ENCODE measurements at regions not wholly inside any gene's neighbourhood (a gene's known extent, or its start where the extent isn't known, plus 50 kb on each side); places are given as distances from the start of the nearest gene placed in this dataset.

- 43 to 100% methylated on average over 1 of the region's 1 CpG for WGBS, 2 donors (ENCODE audit: low coverage in 1 of 2)
- Histone ChIP-seq H3K4me1 (no peaks in the 10 kb centered on the region), H3K27me3 (no peaks in the 10 kb centered on the region), H3K36me3 (no peaks in the 10 kb centered on the region), H3K27ac (no peak overlapping the region), H3K9me3 (peaks cover 0 to 15% (median 4%) of the 10 kb centered on the region in 3 donors), H3K4me3 (no peak overlapping the region)
- no peak for ATAC-seq
- TF ChIP-seq POLR2A (IDR thresholded peaks at IDR 0.05) (no peak), EP300 (IDR thresholded peaks at IDR 0.05) (no peak), CTCF (IDR thresholded peaks at IDR 0.05) (no peak), POLR2AphosphoS5 (IDR thresholded peaks at IDR 0.05) (no peak)
Observed at GRCh38 chr10:33396938-33397337, 62.5 kb upstream of the NRP1 start.

GRCh38 chr10:33396279-33396678 is 61.8 kb upstream of the NRP1 start:
- no peaks in the 10 kb centered on the region for H3K27me3 ChIP-seq
- no peaks in the 10 kb centered on the region for H3K36me3 ChIP-seq
- H3K27ac ChIP-seq = no peak overlapping the region
- WGBS, 2 donors (ENCODE audit: low coverage in 1 of 2) = 84 to 95% methylated on average over 2 to 3 of the region's 3 CpGs
- peaks cover 0 to 15% (median 4%) of the 10 kb centered on the region in 3 donors for H3K9me3 ChIP-seq
- H3K4me3 ChIP-seq = no peak overlapping the region
- TF ChIP-seq POLR2AphosphoS5 (IDR thresholded peaks at IDR 0.05) = no peak
- TF ChIP-seq EP300 (IDR thresholded peaks at IDR 0.05) = no peak
- TF ChIP-seq POLR2A (IDR thresholded peaks at IDR 0.05) = no peak
- no peak for TF ChIP-seq CTCF (IDR thresholded peaks at IDR 0.05)
- H3K4me1 ChIP-seq = no peaks in the 10 kb centered on the region
- ATAC-seq = no peak

GRCh38 chr10:33395201-33395600 is 60.7 kb upstream of the NRP1 start:
- TF ChIP-seq EP300 (IDR thresholded peaks at IDR 0.05) (no peak), POLR2A (IDR thresholded peaks at IDR 0.05) (no peak), POLR2AphosphoS5 (IDR thresholded peaks at IDR 0.05) (no peak), CTCF (IDR thresholded peaks at IDR 0.05) (no peak)
- no peaks in the 10 kb centered on the region for H3K4me1 ChIP-seq
- 83 to 100% methylated on average over 1 of the region's 1 CpG for WGBS, 2 donors (ENCODE audit: low coverage in 1 of 2)

GRCh38 chr10:33392706-33393105 is 58.2 kb upstream of the NRP1 start:
- no peaks in the 10 kb centered on the region for H3K36me3 ChIP-seq
- TF ChIP-seq POLR2A (IDR thresholded peaks at IDR 0.05) (no peak), CTCF (IDR thresholded peaks at IDR 0.05) (no peak), POLR2AphosphoS5 (IDR thresholded peaks at IDR 0.05) (no peak), EP300 (IDR thresholded peaks at IDR 0.05) (no peak)
- H3K9me3 ChIP-seq = peaks cover 0 to 15% (median 4%) of the 10 kb centered on the region in 3 donors
- H3K4me3 ChIP-seq = no peak overlapping the region
- no peak overlapping the region for H3K27ac ChIP-seq
- H3K4me1 ChIP-seq = no peaks in the 10 kb centered on the region
- H3K27me3 ChIP-seq = no peaks in the 10 kb centered on the region
- WGBS, 2 donors (ENCODE audit: low coverage in 1 of 2) = 88 to 91% methylated on average over 5 of the region's 5 CpGs
- ATAC-seq = no peak

More at GRCh38 chr10:33395201-33395600, 60.7 kb upstream of the NRP1 start:
- Histone ChIP-seq H3K4me3 (no peak overlapping the region), H3K36me3 (no peaks in the 10 kb centered on the region), H3K27ac (no peak overlapping the region), H3K9me3 (peaks cover 0 to 15% (median 4%) of the 10 kb centered on the region in 3 donors), H3K27me3 (no peaks in the 10 kb centered on the region)
- ATAC-seq = no peak

GRCh38 chr10:33391611-33392465 is 57.4 kb upstream of the NRP1 start:
- no peak for TF ChIP-seq CTCF (IDR thresholded peaks at IDR 0.05)
- TF ChIP-seq POLR2AphosphoS5 (IDR thresholded peaks at IDR 0.05) = no peak
- TF ChIP-seq EP300 (IDR thresholded peaks at IDR 0.05) = no peak
- no peak for TF ChIP-seq POLR2A (IDR thresholded peaks at IDR 0.05)
- WGBS, 2 donors (ENCODE audit: low coverage in 1 of 2) = 78 to 93% methylated on average over 3 to 6 of the region's 8 CpGs
- peaks cover 0 to 8% (median 0%) of the 10 kb centered on the region in 3 donors for H3K9me3 ChIP-seq
- H3K4me3 ChIP-seq = no peak overlapping the region
- no peaks in the 10 kb centered on the region for H3K36me3 ChIP-seq
- ATAC-seq = no peak
- H3K27ac ChIP-seq = no peak overlapping the region
- H3K27me3 ChIP-seq = no peaks in the 10 kb centered on the region
- no peaks in the 10 kb centered on the region for H3K4me1 ChIP-seq
